KMS-11 (cell line): ENCODE measurements at regions not wholly inside any gene's neighbourhood (a gene's known extent, or its start where the extent isn't known, plus 50 kb on each side); places are given as distances from the start of the nearest gene placed in this dataset.

ENCODE experiments used
- H2AFZ ChIP-seq: fragments of 200-600 bp; sonication (generic); 2 replicates; pipeline ENCODE4 v1.6.1; 2016; ENCODE audit warnings: antibody characterized with exemption, mixed run types, low read depth
- H3K27ac ChIP-seq: fragments of 200-600 bp; sonication (generic); 2 replicates; pipeline ENCODE4 v1.6.1; 2016; ENCODE audit warnings: mild to moderate bottlenecking, mixed run types
- H3K27me3 ChIP-seq: fragments of 200-600 bp; sonication (generic); 2 replicates; pipeline ENCODE4 v1.6.1; 2017; ENCODE audit warnings: mild to moderate bottlenecking, low read depth, mixed run types, moderate library complexity; ENCODE audit not compliant: insufficient read depth
- H3K36me3 ChIP-seq: fragments of 200-600 bp; sonication (generic); 2 replicates; pipeline ENCODE4 v1.6.1; 2017; ENCODE audit warnings: mild to moderate bottlenecking, mixed run types; ENCODE audit not compliant: insufficient read depth
- H3K4me1 ChIP-seq: fragments of 200-600 bp; sonication (generic); 2 replicates; pipeline ENCODE4 v1.6.1; 2016; ENCODE audit warnings: mild to moderate bottlenecking, low read depth, mixed run types; ENCODE audit not compliant: poor library complexity, severe bottlenecking
- H3K4me2 ChIP-seq: fragments of 200-600 bp; sonication (generic); 2 replicates; pipeline ENCODE4 v1.7.0; 2016; ENCODE audit warnings: mild to moderate bottlenecking, mixed run types
- H3K4me3 ChIP-seq: fragments of 200-600 bp; sonication (generic); IDR thresholded peaks from 2 replicates; pipeline ENCODE4 v1.6.1; 2017; ENCODE audit warnings: low read depth, low read length, mixed read lengths; ENCODE audit not compliant: insufficient read depth
- H3K79me2 ChIP-seq: fragments of 200-600 bp; sonication (generic); 2 replicates; pipeline ENCODE4 v1.6.1; 2016; ENCODE audit warnings: low read depth, mixed run types; ENCODE audit not compliant: insufficient read depth
- H3K9ac ChIP-seq: fragments of 200-600 bp; sonication (generic); 2 replicates; pipeline ENCODE4 v1.6.1; 2016; ENCODE audit warnings: mild to moderate bottlenecking, mixed run types
- H4K20me1 ChIP-seq: fragments of 200-600 bp; sonication (generic); 2 replicates; pipeline ENCODE4 v1.6.1; 2016; ENCODE audit warnings: mild to moderate bottlenecking, mixed run types; ENCODE audit not compliant: insufficient read depth
- CTCF ChIP-seq: fragments of 200-600 bp; sonication (generic); conservative IDR thresholded peaks from 2 replicates; pipeline ENCODE4 v1.6.1; 2017; ENCODE audit warnings: low read depth, mild to moderate bottlenecking, antibody characterized with exemption, low read length, moderate library complexity, mixed read lengths

- no peaks in the 10 kb centered on the region for H4K20me1 ChIP-seq
- H3K4me1 ChIP-seq: no peaks in the 10 kb centered on the region
- H3K9ac ChIP-seq: no peak overlapping the region
- no peak overlapping the region for H3K4me3 ChIP-seq
- H3K36me3 ChIP-seq: no peaks in the 10 kb centered on the region
- no peak for TF ChIP-seq CTCF
- no peaks in the 10 kb centered on the region for H3K27me3 ChIP-seq
- H3K79me2 ChIP-seq: no peaks in the 10 kb centered on the region
- H2AFZ ChIP-seq: no peak overlapping the region
- H3K27ac ChIP-seq: no peak overlapping the region
- H3K4me2 ChIP-seq: no peak overlapping the region
Measured at GRCh38 chr7:42704710-42705109, 207.2 kb downstream of the C7orf25 start.

- Histone ChIP-seq H3K4me1 (no peaks in the 10 kb centered on the region), H2AFZ (no peak overlapping the region), H3K36me3 (no peaks in the 10 kb centered on the region), H3K9ac (no peak overlapping the region), H3K4me3 (no peak overlapping the region), H4K20me1 (no peaks in the 10 kb centered on the region), H3K79me2 (no peaks in the 10 kb centered on the region), H3K27ac (no peak overlapping the region), H3K4me2 (no peak overlapping the region), H3K27me3 (no peaks in the 10 kb centered on the region)
- TF ChIP-seq CTCF: no peak
Measured at GRCh38 chr7:42702647-42703046, 209.2 kb downstream of the C7orf25 start.

DNA sequence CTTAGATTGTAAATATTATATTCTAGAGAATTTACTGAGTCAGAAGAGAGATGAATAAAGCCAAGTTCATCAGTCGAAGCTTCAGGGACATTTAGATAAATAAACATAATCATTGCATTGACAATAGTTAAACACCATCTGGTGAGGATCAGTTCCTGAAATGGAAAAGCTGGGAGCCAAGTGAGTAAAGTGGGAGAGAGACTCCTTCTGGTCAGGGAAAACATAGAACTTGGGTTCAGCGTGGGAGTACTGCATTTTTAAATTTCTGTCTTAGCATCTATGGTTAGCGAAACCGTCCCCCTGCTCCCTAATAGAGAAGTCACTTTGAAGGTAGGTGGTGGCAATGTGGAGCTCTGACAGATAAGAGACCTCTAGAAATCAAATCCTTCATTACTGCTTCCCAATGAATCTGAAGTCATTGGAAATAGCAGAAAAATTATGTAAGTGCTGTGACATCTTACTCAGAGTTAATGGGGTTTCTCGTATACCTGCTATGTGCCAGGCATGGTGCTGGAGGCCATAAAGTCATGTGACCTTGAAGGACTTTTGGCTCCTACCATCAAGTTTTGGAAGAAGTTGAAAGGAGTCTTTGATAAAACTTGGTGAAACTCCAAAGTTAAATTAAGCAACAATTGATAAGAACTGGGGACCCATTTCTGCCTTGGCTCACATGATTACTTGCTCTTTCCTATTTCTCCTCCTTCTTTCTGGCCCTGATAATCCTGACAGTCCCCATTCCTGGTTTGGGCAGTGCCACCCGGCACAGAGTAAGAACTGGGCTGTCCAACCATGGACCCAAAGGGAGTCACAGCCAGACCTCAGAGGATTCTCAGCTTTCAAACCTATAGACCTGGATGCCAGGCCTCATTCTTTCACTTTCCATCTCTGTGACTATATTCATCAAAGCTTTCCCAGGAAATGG lies 211.2 kb downstream of the C7orf25 start:
- Histone ChIP-seq H3K27ac (no peak overlapping the region), H3K27me3 (no peaks in the 10 kb centered on the region), H3K4me2 (no peak overlapping the region), H3K79me2 (no peaks in the 10 kb centered on the region), H3K36me3 (no peaks in the 10 kb centered on the region), H4K20me1 (no peaks in the 10 kb centered on the region), H3K4me3 (no peak overlapping the region), H3K4me1 (no peaks in the 10 kb centered on the region), H2AFZ (no peak overlapping the region), H3K9ac (no peak overlapping the region)
- TF ChIP-seq CTCF: no peak

- Histone ChIP-seq H3K4me1 (no peaks in the 10 kb centered on the region), H3K79me2 (no peaks in the 10 kb centered on the region), H3K4me3 (no peak overlapping the region), H3K4me2 (no peak overlapping the region), H3K9ac (no peak overlapping the region), H3K27ac (no peak overlapping the region), H3K27me3 (no peaks in the 10 kb centered on the region), H3K36me3 (no peaks in the 10 kb centered on the region), H2AFZ (no peak overlapping the region), H4K20me1 (no peaks in the 10 kb centered on the region)
- TF ChIP-seq CTCF: no peak
Measured at GRCh38 chr7:42699380-42700178, 212.3 kb downstream of the C7orf25 start.
